GM19240 (cell line): ENCODE measurements at regions not wholly inside any gene's neighbourhood (a gene's known extent, or its start where the extent isn't known, plus 50 kb on each side); places are given as distances from the start of the nearest gene placed in this dataset.
"Not testable (repeated sequence)": the region's sequence is repeated elsewhere in the genome, so short reads cannot be mapped to it uniquely, and the experiment has no call there.

ENCODE experiments used
- DNase-seq: peaks from one replicate; pipeline ENCODE4 v3.0.0; 2011; ENCODE audit warnings: low spot score; ENCODE audit not compliant: insufficient read length

DNA sequence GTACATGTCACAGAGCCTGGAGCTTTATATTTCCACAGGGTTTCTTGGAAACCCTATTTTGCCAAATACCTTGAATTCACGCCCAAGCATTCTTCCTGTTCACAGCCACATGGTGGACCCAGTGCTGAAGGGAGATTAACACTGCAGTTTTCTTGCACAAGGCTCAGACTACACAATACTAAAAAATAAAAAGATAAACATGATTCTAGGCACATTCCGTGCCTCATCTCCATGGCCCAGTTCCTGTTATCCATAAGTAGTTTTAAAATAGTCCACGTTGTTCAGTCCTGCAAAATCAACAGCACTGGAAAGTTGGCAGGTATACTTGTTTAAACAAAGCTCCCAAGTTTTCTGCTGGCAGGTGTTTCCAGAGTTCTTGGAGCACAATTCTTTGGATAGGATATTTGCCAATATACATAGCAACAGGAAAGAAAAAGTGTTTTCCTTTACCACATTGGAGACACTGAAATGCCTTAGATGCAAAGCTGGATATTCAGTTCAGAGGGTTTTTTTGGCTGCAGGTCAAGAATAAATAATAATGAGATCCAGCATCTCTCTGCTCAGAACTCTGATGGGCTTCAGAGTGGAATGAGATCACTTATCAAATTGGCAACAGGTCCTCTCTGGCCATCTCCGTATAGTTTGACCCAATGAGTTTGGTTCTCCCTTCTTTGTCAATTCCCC is 88.1 kb upstream of the TGFBR2 start:
- no peak for DNase-seq

DNA sequence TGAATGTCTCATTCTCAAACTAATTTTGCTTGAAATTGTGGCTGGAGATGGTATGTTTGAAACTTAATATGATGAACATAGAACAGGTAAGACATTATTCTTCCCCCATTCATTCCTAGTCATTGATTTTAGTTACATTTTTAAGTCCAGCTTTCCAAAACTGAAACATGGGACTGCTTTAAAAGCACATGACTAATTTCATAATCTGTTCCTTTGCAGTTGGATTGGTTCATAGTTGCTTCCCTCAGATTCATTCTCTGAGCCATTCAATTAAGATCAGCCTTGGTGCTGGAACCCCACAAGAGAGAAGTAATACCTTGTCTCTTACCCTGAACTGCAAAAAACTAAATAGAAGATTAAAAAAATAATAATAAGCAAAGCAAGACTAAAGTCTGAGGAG is 87.5 kb upstream of the TGFBR2 start:
- no peak for DNase-seq

DNA sequence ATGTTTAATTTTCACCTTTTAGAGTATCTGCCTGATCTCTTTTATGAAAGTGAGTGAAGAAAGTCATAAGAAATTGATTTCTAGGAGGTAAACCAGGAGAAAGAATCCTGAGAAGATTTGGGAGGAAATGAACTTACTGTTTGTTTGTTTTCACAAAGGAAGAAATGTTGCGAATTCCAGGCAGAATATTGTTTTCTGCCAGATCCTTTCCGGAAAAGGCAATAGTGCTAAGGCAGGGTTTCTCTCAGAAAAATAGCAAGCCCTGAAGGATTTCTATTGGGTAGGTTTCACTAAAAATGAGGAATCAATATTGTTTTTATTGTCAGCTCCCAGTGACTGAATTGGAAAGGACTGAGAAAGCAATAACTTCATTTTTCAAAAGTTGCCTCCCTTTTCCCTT is 85.7 kb upstream of the TGFBR2 start:
- no peak for DNase-seq

DNA sequence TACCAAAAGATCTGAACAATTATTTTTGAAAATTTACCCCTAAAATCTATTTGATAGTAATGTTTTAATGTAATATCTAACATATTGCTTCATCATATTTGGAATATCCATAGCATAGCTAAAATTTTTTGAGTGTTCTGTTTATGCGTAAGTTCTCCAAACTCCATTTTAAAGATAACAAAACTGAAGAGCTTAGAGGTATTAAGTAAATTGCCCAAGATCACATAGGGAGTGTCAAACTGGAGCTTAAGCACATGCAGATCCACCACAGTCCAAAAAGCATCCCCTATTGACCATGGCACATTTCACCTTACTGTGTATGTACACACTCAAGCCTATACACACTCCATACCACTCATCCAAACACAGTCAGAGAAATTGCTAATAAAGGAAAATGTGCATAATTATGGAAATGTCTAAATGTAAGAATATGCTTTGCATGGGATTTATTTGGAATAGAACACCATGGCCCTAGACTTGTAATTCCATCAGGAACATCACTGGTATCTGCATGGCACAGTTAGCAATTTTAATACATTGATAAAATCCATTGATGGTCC is 85.2 kb upstream of the TGFBR2 start:
- DNase-seq, result no peak

DNA sequence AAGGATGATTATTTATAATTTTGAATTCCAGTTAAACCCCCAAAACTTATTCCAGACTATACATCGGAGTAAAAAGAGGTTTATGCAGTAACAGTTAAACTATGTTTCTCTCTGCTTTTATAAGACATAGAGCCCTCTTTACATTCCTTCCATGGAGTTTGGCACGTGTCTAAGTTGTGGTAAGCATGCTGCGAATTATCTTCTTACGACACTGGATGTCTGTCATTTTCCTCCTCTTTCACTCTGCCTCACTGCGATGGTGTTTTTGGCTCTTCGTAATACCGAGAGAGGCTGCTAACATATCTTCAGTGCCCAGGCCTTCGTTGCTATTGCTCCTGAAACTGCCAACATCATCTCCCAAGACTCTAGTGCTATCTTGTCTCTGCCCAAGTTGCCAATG is 83.9 kb upstream of the TGFBR2 start:
- DNase-seq, result no peak

DNA sequence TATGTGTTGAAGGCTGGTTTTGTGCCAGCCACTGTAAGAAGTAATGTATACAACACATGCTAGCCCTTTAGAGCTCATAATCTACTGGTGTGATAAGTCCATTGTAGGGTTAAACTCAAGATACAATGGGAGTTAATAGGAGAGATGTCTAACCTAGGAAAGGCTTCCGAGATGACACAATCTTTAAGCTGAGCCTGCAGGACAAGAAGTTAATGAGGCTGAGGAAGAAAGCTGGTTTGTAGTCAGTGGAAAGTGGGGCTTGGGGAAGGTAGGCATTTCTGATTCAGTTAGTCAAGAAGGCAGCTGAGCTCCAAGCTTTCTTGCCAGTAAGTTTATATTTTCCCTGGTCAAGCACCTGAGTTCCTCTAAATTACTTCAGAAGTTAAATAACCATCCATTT is 83.0 kb upstream of the TGFBR2 start:
- DNase-seq, result no peak

DNA sequence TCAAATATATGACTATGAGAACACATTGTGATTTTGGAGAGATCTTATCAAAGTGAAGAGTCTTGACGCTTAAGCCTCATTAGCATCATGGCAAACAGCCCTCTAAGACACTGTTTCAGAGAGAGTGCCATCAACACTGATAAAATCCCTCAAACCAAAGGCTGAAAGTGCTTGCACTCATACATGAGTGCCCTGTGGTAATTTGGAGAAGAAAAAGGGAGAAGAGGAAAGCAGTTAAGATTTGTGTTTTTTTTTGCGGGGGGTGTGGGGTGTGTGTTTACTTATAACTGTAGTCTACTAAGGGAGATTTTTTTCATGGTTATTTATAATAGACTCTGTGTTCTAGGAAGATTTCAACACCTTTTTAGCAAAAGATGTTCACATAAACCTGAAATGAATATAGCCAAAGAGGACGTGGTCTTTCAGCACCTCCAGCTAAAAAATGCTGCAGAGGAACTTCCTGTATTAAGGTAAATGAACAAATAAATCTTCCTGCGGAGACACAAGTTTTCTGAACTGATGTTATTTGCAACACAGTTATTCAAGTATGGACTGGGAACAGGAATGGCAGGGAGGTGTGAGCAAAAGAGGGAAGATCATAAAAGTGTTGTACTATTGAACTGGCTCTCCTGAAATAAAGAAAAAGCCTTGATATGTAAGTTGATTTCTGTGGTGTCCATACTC is 81.9 kb upstream of the TGFBR2 start:
- no peak for DNase-seq

DNA sequence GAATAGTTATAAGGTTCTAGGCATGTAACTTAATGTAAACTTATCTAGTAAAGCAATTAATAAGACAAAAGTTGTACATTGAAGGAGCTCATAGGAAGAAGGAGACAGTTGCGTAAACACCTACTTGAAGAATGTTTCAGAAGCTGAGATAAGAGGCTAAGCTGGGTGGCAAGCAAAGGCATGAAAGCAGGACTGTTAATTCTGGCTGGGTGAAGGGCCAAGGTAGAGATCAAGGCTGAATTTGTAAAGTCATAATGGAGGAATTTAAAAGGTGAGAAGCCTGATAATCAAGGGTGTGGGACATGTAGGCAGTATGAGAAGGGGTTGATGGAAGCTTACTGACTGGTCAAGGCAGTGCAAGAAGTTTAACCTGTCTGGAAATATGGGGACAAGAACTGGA is 80.4 kb upstream of the TGFBR2 start:
- DNase-seq, result no peak

DNA sequence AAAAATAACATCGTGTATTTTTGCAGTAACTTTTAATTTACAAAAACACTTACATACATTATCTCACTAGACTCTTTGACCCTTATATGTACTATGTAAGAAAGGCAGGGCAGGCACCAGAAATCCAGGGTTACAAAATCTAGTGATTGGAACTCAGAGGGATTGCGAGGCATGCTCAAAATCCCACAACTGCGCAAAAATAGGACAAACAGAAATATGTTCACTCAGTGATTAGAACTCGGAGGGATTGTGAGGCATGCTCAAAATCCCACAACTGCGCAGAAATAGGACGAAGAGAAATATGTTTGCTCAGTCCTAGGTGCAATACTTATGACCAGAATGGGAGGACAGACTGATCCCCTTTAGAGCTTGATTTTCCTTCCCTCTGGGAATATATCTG is 79.2 kb upstream of the TGFBR2 start:
- DNase-seq, result no peak

DNA sequence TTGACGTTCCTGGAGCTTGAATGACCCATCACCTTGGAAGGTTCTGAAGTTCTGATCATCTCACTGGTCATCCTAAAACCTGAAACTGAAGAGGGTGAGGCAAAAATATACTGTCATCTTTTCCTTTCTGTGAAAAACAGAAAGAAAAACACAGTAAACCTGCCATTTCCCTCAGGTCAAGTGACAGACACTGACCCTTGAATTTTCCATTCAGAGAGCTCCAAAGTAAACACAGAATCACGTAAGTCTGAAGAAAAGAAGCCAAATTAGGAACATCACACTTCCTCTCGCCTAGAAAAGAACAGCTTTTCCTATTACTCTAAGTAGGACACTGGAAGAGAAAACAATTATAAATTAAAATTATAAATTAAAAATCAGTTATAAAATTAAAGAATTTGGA is 78.7 kb upstream of the TGFBR2 start:
- no peak for DNase-seq

DNA sequence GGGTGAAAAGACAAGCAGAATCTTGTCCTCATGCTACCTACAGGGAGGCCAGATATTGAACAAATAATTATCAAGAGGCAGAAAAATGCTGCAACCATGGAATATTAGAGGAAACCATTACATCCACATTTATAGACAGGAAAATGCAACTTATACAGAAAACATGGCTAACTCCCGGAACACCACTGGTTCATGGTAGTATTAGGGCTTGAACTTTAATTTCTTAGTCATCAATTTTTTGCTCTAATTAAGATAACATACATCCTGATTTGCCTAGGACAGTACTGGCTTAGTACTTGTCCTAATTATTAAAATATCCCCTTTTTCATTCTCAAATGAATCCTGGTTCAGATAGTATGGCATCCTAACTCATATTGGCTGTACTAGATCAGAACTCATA is 76.3 kb upstream of the TGFBR2 start:
- no peak for DNase-seq

DNA sequence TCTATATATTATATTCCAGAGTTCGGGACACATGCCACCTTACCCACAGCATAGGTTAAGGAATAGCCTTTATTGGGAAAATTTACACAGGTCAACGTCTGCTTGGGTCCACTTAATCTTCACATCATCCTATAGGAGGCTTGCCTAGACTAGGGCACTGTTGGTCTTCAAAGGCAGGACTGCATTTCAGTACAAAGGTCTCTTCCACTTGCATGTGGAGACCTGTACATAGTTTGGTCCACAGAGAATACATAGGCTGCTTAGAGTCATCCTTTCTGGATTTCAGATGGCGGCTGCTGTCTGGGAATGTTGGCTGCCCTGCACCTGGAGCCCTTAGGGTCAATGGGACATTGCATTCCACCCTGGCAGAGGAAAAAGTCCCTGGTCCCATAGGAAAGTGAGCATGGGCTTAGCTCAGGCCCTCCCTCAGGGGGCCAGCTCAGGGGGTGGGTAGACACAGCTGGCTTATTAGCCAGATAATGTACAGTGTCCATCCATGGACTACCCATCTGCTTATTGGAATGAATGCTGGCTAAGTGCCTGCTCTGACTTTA is 75.3 kb upstream of the TGFBR2 start:
- no peak for DNase-seq

DNA sequence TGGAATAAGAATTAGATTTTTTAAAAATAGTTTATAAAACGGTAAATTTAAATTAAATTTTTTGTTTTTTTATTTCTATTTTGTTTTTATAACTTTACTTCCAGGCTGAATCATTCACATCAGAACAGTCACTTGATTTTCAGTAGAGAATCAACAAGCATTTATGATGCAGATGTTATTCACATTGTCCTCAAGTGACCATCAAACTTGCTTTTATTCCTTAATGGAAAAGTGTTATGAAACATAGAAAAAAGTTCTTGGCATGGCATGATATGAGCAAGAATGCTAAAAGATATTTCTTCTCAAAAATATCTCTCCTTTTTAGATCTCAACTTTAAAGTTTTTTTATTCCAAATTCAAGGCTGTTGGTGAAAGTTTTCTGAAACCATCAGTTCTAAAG is 70.9 kb upstream of the TGFBR2 start:
- DNase-seq, result no peak

DNA sequence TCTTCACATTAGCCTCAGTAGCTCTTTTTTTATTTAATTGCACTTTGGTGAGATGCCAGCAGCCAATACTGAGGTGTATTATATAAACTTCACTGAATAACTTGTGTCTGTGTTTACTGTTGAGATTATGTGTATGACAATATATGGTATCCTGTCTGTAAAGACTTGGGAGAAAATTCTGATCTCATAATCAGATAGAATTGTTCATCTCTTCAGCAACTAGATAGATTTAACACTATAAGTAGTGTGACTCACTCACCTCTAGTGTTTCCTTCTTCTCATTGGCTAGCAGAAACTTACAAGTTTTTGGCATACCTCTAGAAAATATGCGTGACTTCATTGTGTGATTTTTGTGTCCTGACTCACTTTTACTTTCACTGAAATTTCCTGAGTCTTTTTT is 67.6 kb upstream of the TGFBR2 start:
- no peak for DNase-seq

DNA sequence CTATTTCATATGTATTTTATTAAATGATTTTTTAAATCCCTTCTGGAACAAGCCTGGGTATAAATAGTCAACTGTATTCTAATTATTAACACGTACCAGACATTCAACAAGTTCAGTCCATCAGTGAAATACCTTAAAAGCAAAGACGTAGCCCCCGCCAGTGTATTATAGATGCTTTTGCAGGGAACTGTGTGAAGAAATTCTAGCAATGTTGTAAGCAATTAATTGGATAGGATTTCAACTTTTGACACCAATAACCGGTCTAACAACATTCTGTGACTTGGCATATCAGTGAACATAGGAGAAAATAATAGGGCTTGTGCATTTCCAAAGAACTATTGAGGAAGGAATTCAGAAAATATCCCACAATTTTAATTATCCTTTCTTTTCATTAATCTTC is 67.2 kb upstream of the TGFBR2 start:
- DNase-seq, result no peak

DNA sequence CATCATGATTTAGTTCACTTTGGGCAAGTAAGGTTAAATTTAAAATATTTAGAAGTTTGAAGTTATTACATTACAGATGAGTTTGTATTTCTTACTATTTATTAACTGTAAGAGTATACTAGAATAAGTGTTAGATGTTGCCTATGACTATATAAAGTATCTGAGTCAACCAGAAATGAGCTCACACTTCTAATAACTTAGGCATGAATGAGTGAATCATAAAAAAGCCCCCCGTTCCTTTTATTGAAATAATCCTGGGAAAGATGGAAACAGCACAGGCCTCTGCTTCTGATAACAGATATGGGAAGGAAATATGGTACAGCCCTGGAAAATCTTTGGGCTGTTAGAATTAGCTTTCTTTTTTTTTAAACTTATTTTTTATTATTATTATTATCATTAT is 66.6 kb upstream of the TGFBR2 start:
- no peak for DNase-seq

DNA sequence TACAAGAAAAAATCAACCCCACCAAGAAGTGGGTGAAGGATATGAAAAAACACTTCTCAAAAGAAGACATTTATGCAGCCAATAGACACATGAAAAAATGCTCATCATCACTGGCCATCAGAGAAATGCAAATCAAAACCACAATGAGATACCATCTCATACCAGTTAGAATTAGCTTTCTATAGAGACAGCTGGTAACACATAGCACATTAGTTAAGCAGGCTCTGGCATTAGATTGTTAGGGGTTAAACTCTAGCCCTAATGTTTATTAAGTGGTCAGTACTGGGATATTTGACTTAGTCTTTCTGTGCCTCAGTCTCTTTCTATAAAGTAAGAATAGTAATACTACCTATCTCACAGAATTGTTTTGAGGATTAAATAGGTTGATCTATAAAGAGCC is 65.2 kb upstream of the TGFBR2 start:
- not testable (repeated sequence) for DNase-seq

DNA sequence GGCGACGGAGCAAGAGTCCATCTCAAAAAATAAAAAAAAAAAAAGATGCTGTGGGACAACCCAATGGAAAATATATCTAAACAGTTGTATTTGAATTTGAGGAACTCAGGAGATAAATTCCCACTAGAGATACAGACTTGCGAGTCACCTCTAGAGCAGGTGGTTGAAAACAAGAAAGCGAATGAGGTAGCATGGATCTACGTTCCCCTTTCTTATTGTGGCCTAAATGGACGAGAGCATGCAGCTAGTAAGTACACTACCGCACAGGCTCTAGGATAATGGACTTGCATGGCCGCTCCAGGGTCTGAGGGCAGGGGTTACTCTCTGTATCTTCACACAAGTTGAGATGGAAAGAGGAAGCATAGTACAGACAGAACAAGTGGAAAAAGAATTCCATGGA is 63.5 kb upstream of the TGFBR2 start:
- DNase-seq, result no peak

DNA sequence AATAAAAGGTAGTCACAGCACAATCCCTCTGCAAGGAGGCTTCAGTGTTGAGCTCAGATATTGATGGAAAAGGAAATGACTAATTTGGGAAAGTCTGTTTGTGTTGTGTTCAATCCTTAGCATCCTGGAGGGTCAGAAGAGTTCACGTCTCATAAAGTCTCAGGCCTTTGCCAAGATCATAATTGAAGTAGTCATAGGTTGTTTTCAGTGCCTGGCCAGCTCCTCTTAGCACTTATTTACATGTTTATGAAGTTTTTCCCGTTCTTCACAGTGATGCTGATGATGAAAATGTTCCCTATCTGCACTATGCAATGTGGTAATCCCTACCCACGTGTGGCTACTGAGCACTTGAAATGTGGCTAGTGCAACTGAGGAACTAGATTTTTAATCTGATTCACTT is 61.6 kb upstream of the TGFBR2 start:
- no peak for DNase-seq

DNA sequence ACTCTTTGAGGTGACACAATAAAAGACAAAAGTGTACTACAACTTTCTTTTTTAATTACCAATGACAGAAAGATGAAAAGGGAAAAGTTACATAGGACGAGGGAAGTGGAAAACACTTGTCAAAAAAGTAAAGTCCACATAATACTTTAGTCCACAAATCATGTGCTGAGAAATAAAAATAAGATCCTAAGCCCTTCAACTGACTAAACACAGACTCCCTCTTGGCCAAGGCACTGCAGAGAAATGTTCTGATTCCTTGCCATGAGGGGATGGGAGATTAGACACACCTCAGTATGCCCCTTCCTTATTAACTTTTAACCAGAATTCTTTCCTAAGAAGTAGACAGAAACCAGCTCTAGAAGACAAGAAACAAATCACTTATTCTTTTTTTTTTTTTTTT is 59.5 kb upstream of the TGFBR2 start:
- no peak for DNase-seq

DNA sequence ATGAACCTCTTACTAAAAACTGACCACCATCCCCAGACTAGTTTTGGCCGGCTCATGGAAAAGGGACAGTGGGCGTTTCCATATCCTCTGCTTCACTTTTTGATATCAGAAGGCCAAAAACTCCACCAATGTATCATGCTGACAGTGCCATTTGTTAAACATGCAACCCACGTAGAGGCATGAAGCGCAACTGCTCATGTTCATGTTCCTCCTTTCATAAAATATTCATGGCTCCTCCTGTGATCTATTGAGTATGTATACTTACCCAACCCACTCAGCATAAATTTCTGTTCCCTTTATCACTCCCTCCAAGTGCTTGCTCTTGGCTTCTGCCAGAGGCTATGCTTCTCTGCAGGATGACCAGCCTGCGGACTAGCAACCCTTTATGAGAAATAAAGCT is 58.7 kb upstream of the TGFBR2 start:
- no peak for DNase-seq

DNA sequence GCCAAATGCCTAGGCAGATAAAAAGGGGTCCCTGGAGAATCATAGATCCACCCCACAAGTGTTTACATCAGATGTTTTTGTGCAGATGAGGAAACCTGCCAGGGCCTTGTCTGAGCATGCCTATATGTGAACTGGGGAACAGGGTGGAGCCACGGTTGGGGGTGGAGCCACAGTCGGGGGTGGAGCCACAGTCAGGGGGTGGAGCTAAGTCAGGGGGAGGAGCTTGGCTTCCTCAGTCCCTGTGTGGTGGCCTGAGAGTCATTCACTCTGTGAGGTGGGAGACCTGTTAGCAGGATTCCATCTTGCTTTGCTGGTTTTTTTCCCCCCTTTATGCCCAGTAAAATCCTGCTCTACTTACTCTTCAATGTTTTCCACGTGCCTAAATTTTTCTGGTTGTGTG is 57.8 kb upstream of the TGFBR2 start:
- DNase-seq, result no peak

DNA sequence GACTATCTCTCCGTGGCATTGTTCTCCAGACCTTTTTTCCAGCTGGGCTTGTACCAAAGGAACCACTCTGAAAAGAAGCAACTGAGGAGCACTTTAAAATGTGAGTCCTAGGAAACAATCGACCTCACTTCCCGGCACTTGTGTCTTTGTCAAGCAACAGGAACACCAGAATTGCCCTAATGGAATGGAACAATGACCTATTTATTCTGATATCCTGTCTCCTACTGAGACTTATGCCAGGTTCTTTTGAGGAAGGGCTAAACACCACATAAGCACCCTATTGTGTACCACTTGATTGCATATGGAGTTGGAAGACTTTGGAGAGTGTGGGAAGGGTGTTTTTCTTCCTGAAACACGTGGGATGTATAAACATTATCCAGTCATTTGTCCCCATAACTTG is 56.8 kb upstream of the TGFBR2 start:
- DNase-seq, result no peak
